Activated naive CD4-positive, alpha-beta T cell treated with anti-CD3 and anti-CD28 coated beads for 36 hours (primary cell): ENCODE measurements at regions not wholly inside any gene's neighbourhood (a gene's known extent, or its start where the extent isn't known, plus 50 kb on each side); places are given as distances from the start of the nearest gene placed in this dataset.
A peak's percentile ranks its signal among the peaks of the same experiment; 100 is the strongest.
"Not testable (repeated sequence)": the region's sequence is repeated elsewhere in the genome, so short reads cannot be mapped to it uniquely, and the experiment has no call there.

ENCODE experiments used
- CTCF ChIA-PET: fragments of 350-600 bp; sonication (Branson Sonifier 250); formaldehyde crosslinking; loops from one replicate; lab custom pipeline; 2021; ENCODE audit warnings: antibody characterized with exemption; lab: Charles Lee
- DNase-seq: peaks from one replicate; pipeline ENCODE4 v3.0.0-alpha.2; 2020
- H3K27ac Mint-ChIP-seq: one replicate; pipeline ENCODE4 v1.8.0; 2021; ENCODE audit warnings: mild to moderate bottlenecking, mixed read lengths
- H3K27me3 Mint-ChIP-seq: one replicate; pipeline ENCODE4 v1.8.0; 2021; ENCODE audit warnings: low read depth, mixed read lengths
- H3K36me3 Mint-ChIP-seq: one replicate; pipeline ENCODE4 v1.8.0; 2021; ENCODE audit warnings: low read depth, mixed read lengths
- H3K4me1 Mint-ChIP-seq: one replicate; pipeline ENCODE4 v1.8.0; 2021; ENCODE audit warnings: low read depth, mixed read lengths
- H3K4me3 Mint-ChIP-seq: one replicate; pipeline ENCODE4 v1.8.0; 2021; ENCODE audit warnings: mild to moderate bottlenecking, moderate library complexity, mixed read lengths
- H3K9me3 Mint-ChIP-seq: one replicate; pipeline ENCODE4 v1.8.0; 2021; ENCODE audit warnings: mixed read lengths
- intact Hi-C: fragments of 100-400 bp; cut with micrococcal nuclease; formaldehyde crosslinking; loops from one replicate; pipeline ENCODE4 v1.15.1; 2023

DNA sequence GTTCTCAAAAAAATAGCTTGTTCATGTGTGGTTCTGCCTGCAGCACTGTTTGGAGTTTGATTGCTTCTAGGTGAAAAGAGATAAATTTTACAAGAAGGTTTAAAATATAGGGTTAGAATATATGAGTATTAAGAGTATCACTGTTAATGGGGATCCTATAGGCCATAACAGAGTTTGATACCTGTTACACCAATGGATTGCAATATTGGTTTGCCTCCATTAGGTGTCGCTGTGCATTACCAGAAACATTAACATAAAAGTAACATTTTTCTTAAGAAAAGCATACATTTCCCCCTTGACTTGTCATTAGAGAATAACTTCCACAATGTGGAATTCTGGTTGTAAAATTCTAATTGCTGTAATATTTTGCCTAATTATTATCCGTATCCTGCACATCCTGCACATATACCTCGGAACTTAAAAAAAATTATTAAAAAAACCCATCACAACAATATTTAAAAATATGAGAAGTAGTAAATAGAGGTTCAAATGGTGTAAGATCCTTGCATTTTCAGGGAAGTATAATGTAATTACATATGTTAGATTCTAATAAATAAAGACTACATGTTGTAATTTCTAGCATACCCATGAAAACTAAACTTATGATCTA lies 63.0 kb downstream of the CYP4A11 start:
- H3K27me3 Mint-ChIP-seq, H3K4me1 Mint-ChIP-seq, CTCF ChIA-PET, H3K4me3 Mint-ChIP-seq, H3K9me3 Mint-ChIP-seq, H3K27ac Mint-ChIP-seq, H3K36me3 Mint-ChIP-seq, intact Hi-C loops: not testable (repeated sequence)
- DNase-seq, result peak; percentile 61

DNA sequence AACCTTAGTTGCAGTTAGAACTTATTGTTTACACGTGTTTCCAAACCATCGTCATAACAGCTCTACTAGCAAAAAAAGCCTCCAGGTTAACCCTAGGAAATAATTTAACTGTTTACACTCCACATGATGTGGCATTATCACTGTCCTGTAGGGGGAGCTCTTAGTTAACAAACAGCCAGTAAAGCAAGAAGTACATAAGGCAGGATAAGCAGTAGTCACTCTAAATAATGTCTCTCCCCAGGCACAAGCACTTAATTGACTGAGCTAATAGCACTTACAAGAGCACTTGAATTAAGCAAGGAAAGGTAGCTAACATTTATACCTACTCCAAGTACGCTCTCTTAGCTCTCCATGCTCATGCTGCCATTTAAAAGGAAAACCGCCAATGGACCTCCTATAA lies 65.2 kb downstream of the CYP4A11 start:
- H3K4me1 Mint-ChIP-seq, CTCF ChIA-PET, H3K27me3 Mint-ChIP-seq, H3K9me3 Mint-ChIP-seq, H3K27ac Mint-ChIP-seq, H3K36me3 Mint-ChIP-seq, DNase-seq, H3K4me3 Mint-ChIP-seq: not testable (repeated sequence)
- intact Hi-C loops, result loop anchor here (2.0 kb wide), 1 partner anchor 299 kb away; no protein-coding TSS in a partner anchor
